Activated CD4-positive, alpha-beta T cell treated with anti-CD3 and anti-CD28 coated beads for 24 hours (primary cell): ENCODE measurements at regions not wholly inside any gene's neighbourhood (a gene's known extent, or its start where the extent isn't known, plus 50 kb on each side); places are given as distances from the start of the nearest gene placed in this dataset.

ENCODE experiments used
- DNase-seq, 2 donors: peaks; one replicate each; pipeline ENCODE4 v3.0.0-alpha.2; 2020; ENCODE audit warnings: low read depth in 2 of 2

DNA sequence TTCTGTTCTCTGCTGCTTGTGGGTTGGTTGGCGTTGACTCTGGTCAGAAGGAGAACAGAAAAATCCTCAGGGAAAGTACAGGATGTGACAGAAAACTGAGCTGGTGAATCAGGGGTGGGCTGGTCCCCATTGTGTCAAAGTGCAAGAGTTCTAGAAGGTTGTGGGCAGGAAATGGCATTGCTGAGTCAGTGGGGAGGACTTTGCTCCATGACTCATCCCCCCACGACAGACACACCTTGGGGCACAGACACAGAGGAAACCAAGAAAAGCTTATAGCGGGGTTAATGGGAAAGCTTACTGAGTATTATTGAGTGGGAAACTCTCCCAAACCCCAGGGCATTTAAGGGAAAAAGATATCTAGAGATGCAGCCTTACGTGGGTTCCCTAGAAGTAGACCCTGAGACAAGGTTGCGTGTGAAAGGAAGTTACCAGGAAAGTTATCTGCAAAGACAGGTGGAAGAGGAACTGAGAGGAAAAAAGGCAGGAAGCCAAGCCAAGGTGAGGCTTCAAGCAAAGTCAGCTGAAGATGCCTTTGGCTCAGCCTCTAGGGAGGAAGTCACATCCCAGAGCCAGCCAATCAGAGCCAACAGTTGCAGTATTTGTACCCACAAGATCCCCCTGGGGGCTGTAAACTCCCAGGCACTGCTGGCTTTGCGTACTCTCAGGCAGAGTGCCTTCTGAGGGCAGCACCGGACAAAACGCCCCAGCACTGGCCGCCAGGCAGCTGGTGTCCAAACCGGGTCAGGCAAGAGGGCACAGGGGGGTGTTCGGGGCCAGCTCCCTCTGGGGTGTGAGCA, 86.4 kb downstream of the FOXL1 start:
- DNase-seq, result peak; percentile 39 to 52

DNA sequence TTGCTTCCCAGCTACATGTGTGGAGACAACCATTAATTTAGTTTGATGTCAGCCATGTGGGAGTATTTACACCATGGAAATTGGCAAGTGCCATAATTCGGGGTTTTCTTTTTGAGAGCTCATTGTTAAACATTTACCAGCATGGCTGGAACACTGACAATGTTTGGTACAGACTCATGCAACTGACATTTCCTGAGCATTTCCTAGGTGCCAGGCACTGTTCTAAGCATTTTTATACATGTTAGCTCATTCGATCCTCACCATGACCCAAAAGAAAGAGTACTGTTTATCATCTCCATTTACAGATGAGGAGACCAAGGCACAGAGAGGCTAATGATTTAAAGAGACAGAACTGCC, 86.9 kb downstream of the FOXL1 start:
- no peak for DNase-seq

GRCh38 chr16:86665929-86666328, 87.6 kb downstream of the FOXL1 start:
- DNase-seq, result no peak

- DNase-seq, result no peak
Observed at GRCh38 chr16:86667035-86667434, 88.7 kb downstream of the FOXL1 start.

- DNase-seq, result no peak
Observed at GRCh38 chr16:86668136-86668910, 90.0 kb downstream of the FOXL1 start.

DNA sequence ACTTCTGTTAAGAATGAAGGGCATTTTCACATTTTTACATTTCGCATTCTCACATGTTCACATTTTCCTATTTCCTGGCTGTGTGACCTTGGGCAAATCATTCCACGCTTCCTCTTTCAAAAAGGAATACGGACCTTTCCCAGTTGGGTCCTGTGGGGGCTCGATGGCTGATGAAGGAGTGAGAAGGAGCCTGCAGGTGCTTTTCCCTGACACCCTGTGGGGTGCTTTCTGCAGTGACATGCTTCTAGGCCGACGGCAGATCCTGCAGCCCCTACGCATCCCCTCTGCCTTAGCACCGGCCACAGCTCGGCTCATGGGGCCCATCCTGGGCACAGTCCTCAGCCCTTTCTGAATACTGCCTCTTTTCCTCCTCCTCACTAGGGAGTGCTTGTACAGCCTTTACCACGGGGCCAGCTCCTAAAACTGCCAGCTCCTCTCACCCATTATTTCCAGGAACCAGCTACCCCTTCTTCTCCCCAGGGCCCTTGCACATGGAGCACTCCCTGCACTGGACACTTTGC, 91.0 kb downstream of the FOXL1 start:
- DNase-seq, result no peak

- no peak for DNase-seq
Observed at GRCh38 chr16:86669937-86670749, 91.8 kb downstream of the FOXL1 start.

GRCh38 chr16:86670750-86671234, 92.4 kb downstream of the FOXL1 start:
- no peak for DNase-seq

GRCh38 chr16:86671486-86672178, 93.3 kb downstream of the FOXL1 start:
- DNase-seq, result no peak

GRCh38 chr16:86672179-86672863, 94.0 kb downstream of the FOXL1 start:
- no peak for DNase-seq

GRCh38 chr16:86673090-86673955, 95.0 kb downstream of the FOXL1 start:
- DNase-seq, result no peak

GRCh38 chr16:86673956-86674453, 95.7 kb downstream of the FOXL1 start:
- DNase-seq, result no peak

DNA sequence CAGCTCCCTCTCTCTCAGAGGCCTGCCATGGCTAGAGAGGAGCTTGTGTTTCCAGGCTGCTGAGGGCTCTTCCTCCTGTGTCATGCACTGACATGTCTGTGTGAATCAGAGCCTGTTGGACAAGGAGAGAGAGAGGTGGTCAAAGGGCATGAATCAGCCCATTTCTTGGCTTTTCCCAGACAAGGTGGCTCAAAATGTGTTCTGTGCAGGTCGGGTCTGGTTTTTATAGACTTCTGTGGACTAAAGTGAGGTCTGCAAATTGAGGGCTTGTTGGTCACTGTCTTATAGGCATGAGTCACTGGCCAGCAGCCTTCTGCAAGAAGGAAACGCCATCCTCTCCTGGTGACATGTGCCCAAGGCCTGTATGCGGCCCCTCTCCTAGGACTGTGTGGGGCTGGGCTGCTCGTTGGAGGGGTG, 97.9 kb downstream of the FOXL1 start:
- DNase-seq, result no peak

GRCh38 chr16:86679490-86679889, 101.1 kb downstream of the FOXL1 start:
- DNase-seq, result no peak

GRCh38 chr16:86680162-86680561, 101.8 kb downstream of the FOXL1 start:
- DNase-seq, result no peak

- DNase-seq, result no peak
Observed at GRCh38 chr16:86680661-86681030, 102.3 kb downstream of the FOXL1 start.

- no peak for DNase-seq
Observed at GRCh38 chr16:86681031-86681756, 102.8 kb downstream of the FOXL1 start.

GRCh38 chr16:86681757-86682106, 103.4 kb downstream of the FOXL1 start:
- no peak for DNase-seq
